A549 (cell line): ENCODE measurements at regions not wholly inside any gene's neighbourhood (a gene's known extent, or its start where the extent isn't known, plus 50 kb on each side); places are given as distances from the start of the nearest gene placed in this dataset.
A peak's percentile ranks its signal among the peaks of the same experiment; 100 is the strongest.

Experiments
- ATAC-seq, 2 experiments: fragments of 200-7000 bp in 1 of 2; fragments of >200 bp in 1 of 2; cut with Nextera tagmentation in 1 of 2; cut with Tn5 transposase in 1 of 2; 3 replicates each; pipeline versions ENCODE4 v1.8.0 to v1.9.1; 2018 to 2020; ENCODE audit warnings: mild to moderate bottlenecking in 1 of 2, moderate library complexity in 1 of 2
- CTCF ChIA-PET: fragments of 300-600 bp; sonication (Branson Sonifier 250); formaldehyde crosslinking; extraction: SDS; loops from one replicate; lab custom pipeline; 2021; ENCODE audit warnings: antibody characterized with exemption, inconsistent platforms; lab: Yijun Ruan, JAX
- POLR2A ChIA-PET: fragments of 350-600 bp; formaldehyde crosslinking; extraction: SDS; loops from one replicate; lab custom pipeline; 2021; ENCODE audit warnings: antibody characterized with exemption, inconsistent platforms; lab: Yijun Ruan, JAX
- DNase-seq, 2 experiments: peaks; one replicate each; pipeline versions ENCODE4 v3.0.0 to v3.0.0-alpha.2; 2011 to 2016; ENCODE audit warnings: low read depth in 1 of 2, low spot score in 1 of 2
- FAIRE-seq: peaks from 2 replicates; lab custom pipeline; 2011; peaks lifted over from hg19 to GRCh38; lab: Jason Lieb, UNC
- H3K27ac ChIP-seq, 2 experiments: fragments of >200 bp; sonication (Bioruptor Twin); formaldehyde crosslinking; 3 replicates each; pipeline ENCODE4 v1.5.1; 2016 to 2017
- H3K4me1 ChIP-seq: fragments of >200 bp; sonication (Bioruptor Twin); formaldehyde crosslinking; 3 replicates; pipeline ENCODE4 v1.6.1; 2016
- H3K4me2 ChIP-seq: fragments of >200 bp; sonication (Bioruptor Twin); formaldehyde crosslinking; 3 replicates; pipeline ENCODE4 v1.6.1; 2016
- H3K4me3 ChIP-seq: fragments of >200 bp; sonication (Bioruptor Twin); formaldehyde crosslinking; 3 replicates; pipeline ENCODE4 v1.5.1; 2016
- H3K9me3 ChIP-seq: fragments of >200 bp; sonication (Bioruptor Twin); formaldehyde crosslinking; 3 replicates; pipeline ENCODE4 v1.6.1; 2016
- BHLHE40 ChIP-seq: IDR thresholded peaks from 2 replicates; pipeline ENCODE4 v1.6.1; 2012; ENCODE audit warnings: low read depth, low read length, inconsistent platforms
- CBX2 ChIP-seq: fragments of 200-600 bp; sonication (generic); IDR thresholded peaks from 2 replicates; pipeline ENCODE4 v1.6.1; 2016; ENCODE audit warnings: low read depth, mild to moderate bottlenecking, borderline replicate concordance
- CHD2 ChIP-seq: fragments of 150-350 bp; IDR thresholded peaks from 2 replicates; pipeline ENCODE4 v1.6.1; 2014; ENCODE audit warnings: low read length; ENCODE audit not compliant: partially characterized antibody
- EHF ChIP-seq: fragments of 250-450 bp; sonication (Bioruptor Pico); IDR thresholded peaks from 2 replicates; pipeline ENCODE4 v1.5.0; 2020; ENCODE audit warnings: mild to moderate bottlenecking
- FOSL2 ChIP-seq, 2 experiments: fragments of 450-650 bp in 1 of 2; fragments of >200 bp in 1 of 2; sonication (Bioruptor Twin) in 1 of 2; formaldehyde crosslinking; IDR thresholded peaks; 2 replicates each; pipeline versions ENCODE4 v1.5.0 to v1.6.1; 2016 to 2020; ENCODE audit warnings: mild to moderate bottlenecking in 1 of 2, moderate library complexity in 1 of 2
- FOXS1 ChIP-seq: fragments of 250-450 bp; sonication (Bioruptor Pico); IDR thresholded peaks from 2 replicates; pipeline ENCODE4 v1.5.0; 2020; ENCODE audit warnings: mild to moderate bottlenecking, moderate library complexity
- HOXB13 ChIP-seq: fragments of 250-450 bp; sonication (Bioruptor Pico); IDR thresholded peaks from 2 replicates; pipeline ENCODE4 v1.5.0; 2020; ENCODE audit warnings: low read depth, mild to moderate bottlenecking, moderate library complexity
- HOXB5 ChIP-seq: fragments of 250-450 bp; sonication (Bioruptor Pico); IDR thresholded peaks from 2 replicates; pipeline ENCODE4 v1.5.0; 2020; ENCODE audit warnings: mild to moderate bottlenecking, moderate library complexity
- MAFK ChIP-seq: fragments of 450-650 bp; IDR thresholded peaks from 2 replicates; pipeline ENCODE4 v1.6.1; 2014; ENCODE audit not compliant: partially characterized antibody
- MAZ ChIP-seq: fragments of 150-350 bp; IDR thresholded peaks from 2 replicates; pipeline ENCODE4 v1.6.1; 2014; ENCODE audit warnings: antibody characterized with exemption, low read depth, low read length, borderline replicate concordance
- RAD21 ChIP-seq, 2 experiments: fragments of >200 bp in 1 of 2; sonication (Bioruptor Twin) in 1 of 2; formaldehyde crosslinking in 1 of 2; IDR thresholded peaks in 1 of 2; conservative IDR thresholded peaks in 1 of 2; 2 replicates in 1 of 2; 3 replicates in 1 of 2; pipeline ENCODE4 v1.6.1; 2012 to 2018; ENCODE audit warnings: inconsistent platforms in 1 of 2
- RARB ChIP-seq: fragments of 250-450 bp; sonication (Bioruptor Pico); IDR thresholded peaks from 2 replicates; pipeline ENCODE4 v1.8.0; 2021; ENCODE audit warnings: mild to moderate bottlenecking, moderate library complexity
- ZFP36 ChIP-seq: fragments of 450-650 bp; IDR thresholded peaks from 2 replicates; pipeline ENCODE4 v1.6.1; 2014; ENCODE audit warnings: borderline replicate concordance; ENCODE audit not compliant: partially characterized antibody
- WGBS: methylation state at CpG from one replicate; pipeline ENCODE4 v1.1.6; 2017; ENCODE audit errors: missing lambda C conversion rate; 5-methylcytosine and 5-hydroxymethylcytosine counted together
- TF ChIP-seq, protein P1 (sequence below): fragments of >200 bp; sonication (Bioruptor Twin); formaldehyde crosslinking; IDR thresholded peaks from 3 replicates; pipeline ENCODE4 v1.6.1; 2016
- TF ChIP-seq, protein P2 (sequence below): fragments of >200 bp; sonication (Bioruptor Twin); formaldehyde crosslinking; IDR thresholded peaks from 3 replicates; pipeline ENCODE4 v1.5.1; 2016
- TF ChIP-seq, protein P3 (sequence below): IDR thresholded peaks from 2 replicates; pipeline ENCODE4 v1.6.1; 2012

DNA sequence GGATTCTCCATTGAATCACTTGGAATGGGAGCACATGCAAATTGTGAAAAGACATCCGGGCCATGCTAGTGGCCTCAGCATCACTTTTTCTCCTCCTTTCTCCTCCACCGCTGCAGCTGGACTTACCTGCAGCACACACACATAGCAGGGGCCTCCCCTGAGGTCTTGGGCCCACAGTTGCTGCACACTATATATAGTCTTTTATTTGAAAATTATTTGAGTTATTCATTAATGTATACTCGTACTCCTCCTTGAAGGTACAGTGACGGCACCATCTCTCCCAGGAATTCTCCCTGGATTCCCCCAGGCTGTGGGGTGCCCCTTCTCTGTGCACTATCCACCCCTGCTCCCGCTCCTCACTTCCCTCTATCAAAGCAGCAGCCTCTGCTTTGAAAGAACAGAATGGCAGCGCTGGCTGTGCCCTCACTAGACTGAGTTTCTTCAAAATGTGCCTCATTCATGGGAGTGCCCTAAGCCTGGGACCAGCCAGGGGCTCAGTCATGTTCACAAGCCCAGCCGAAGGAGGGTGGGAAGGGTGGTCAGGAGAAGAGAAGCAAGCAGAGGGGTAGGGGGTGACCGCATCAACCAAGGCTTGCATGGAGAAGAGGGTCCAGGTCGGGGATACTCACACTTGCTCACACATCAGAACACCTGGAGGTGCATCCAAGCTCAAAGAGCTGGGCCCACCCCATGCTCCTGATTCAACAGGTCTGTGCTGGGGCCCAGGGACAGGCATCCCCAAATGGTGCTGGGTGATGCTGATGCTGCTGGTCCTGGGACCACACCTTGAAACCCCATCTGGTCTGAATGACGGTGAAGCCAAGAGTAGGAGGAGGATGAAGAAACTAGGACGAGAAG is 156.2 kb upstream of the ZMIZ1 start:
- CTCF ChIA-PET: no interaction called here
- ATAC-seq: no peak
- H3K4me2 ChIP-seq: no peak overlapping the region
- no peaks in the 10 kb centered on the region for H3K4me1 ChIP-seq
- no peak for DNase-seq
- no peak overlapping the region for H3K4me3 ChIP-seq
- no peak for FAIRE-seq
- no peak for TF ChIP-seq BHLHE40
- no peak for TF ChIP-seq HOXB5
- no peak for TF ChIP-seq HOXB13 (CRISPR knock-in tag)
- TF ChIP-seq, protein P1, sequence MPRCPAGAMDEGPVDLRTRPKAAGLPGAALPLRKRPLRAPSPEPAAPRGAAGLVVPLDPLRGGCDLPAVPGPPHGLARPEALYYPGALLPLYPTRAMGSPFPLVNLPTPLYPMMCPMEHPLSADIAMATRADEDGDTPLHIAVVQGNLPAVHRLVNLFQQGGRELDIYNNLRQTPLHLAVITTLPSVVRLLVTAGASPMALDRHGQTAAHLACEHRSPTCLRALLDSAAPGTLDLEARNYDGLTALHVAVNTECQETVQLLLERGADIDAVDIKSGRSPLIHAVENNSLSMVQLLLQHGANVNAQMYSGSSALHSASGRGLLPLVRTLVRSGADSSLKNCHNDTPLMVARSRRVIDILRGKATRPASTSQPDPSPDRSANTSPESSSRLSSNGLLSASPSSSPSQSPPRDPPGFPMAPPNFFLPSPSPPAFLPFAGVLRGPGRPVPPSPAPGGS: no peak
- TF ChIP-seq FOSL2 (IDR thresholded peaks at IDR 0.05): no peak
- no peak for TF ChIP-seq FOSL2 (CRISPR knock-in tag; IDR thresholded peaks at IDR 0.05)
- TF ChIP-seq ZFP36: no peak
- no peak for TF ChIP-seq EHF (CRISPR knock-in tag)
- TF ChIP-seq RAD21 (conservative IDR thresholded peaks at IDR 0.05 in 1 of 2, IDR thresholded peaks at IDR 0.05 in 1 of 2): no peak
- 60% methylated on average over 11 of the region's 11 CpGs for WGBS
- H3K27ac ChIP-seq: no peak overlapping the region
- POLR2A ChIA-PET: no interaction called here
- no peaks in the 10 kb centered on the region for H3K9me3 ChIP-seq

DNA sequence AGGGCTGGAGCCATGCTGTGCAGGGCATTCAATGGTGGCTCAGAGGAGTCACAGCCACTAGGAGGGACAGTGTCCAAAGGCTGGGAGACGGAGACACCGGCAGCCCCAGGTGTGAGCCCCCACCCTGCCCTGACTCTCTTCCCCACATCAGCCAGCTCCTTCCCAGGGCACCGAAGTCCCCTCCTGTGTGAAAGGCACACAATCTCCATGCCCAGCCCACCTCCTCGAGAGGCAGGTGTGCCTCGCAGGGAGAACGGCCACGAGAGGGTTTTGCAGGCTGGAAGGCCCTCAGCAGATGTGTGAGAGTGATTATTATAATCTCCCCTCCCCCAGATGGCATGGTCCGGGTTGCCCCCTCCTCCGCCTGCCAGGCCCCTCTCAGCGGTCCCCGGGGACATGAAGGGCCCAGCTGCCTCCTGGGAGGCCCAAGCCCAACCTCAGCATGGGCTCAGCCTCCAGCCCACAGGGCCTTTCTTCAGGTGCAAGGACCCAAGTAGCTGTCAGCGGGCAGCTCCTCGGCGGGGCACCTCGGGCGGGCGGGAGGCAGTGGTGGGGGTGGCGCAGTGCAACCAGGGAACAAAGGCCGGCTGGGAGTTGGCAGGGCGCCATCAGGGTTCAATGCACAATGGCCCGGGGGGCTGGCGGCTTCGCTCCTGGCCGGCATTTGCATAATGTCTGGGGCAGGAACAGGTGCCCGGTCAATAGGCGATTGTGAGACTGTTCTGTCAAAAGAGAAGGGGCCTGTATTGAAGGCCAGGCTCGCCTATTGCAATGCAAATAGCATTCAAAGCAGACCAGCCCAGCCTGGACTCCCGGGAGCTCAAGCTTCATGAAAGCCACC is 155.3 kb upstream of the ZMIZ1 start:
- ChIA-PET POLR2A (no interaction called here), CTCF (interaction anchor here (1.3 kb wide), 1 partner anchor 20 kb away, joined by 3 read pairs; no protein-coding TSS in a partner anchor)
- H3K9me3 ChIP-seq: no peaks in the 10 kb centered on the region
- ATAC-seq (no peak), DNase-seq (no peak), FAIRE-seq (no peak)
- TF ChIP-seq RARB (CRISPR knock-in tag) (no peak), CBX2 (no peak), FOXS1 (CRISPR knock-in tag) (no peak), MAZ (no peak), MAFK (no peak)
- TF ChIP-seq, protein P2, sequence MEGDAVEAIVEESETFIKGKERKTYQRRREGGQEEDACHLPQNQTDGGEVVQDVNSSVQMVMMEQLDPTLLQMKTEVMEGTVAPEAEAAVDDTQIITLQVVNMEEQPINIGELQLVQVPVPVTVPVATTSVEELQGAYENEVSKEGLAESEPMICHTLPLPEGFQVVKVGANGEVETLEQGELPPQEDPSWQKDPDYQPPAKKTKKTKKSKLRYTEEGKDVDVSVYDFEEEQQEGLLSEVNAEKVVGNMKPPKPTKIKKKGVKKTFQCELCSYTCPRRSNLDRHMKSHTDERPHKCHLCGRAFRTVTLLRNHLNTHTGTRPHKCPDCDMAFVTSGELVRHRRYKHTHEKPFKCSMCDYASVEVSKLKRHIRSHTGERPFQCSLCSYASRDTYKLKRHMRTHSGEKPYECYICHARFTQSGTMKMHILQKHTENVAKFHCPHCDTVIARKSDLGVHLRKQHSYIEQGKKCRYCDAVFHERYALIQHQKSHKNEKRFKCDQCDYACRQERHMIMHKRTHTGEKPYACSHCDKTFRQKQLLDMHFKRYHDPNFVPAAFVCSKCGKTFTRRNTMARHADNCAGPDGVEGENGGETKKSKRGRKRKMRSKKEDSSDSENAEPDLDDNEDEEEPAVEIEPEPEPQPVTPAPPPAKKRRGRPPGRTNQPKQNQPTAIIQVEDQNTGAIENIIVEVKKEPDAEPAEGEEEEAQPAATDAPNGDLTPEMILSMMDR: no peak
- TF ChIP-seq, protein P3, sequence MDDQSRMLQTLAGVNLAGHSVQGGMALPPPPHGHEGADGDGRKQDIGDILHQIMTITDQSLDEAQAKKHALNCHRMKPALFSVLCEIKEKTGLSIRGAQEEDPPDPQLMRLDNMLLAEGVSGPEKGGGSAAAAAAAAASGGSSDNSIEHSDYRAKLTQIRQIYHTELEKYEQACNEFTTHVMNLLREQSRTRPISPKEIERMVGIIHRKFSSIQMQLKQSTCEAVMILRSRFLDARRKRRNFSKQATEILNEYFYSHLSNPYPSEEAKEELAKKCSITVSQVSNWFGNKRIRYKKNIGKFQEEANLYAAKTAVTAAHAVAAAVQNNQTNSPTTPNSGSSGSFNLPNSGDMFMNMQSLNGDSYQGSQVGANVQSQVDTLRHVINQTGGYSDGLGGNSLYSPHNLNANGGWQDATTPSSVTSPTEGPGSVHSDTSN: no peak
- no peak overlapping the region for H3K27ac ChIP-seq
- no peaks in the 10 kb centered on the region for H3K4me1 ChIP-seq
- WGBS: 91% methylated on average over 20 of the region's 28 CpGs
- no peak overlapping the region for H3K4me2 ChIP-seq
- H3K4me3 ChIP-seq: no peak overlapping the region

DNA sequence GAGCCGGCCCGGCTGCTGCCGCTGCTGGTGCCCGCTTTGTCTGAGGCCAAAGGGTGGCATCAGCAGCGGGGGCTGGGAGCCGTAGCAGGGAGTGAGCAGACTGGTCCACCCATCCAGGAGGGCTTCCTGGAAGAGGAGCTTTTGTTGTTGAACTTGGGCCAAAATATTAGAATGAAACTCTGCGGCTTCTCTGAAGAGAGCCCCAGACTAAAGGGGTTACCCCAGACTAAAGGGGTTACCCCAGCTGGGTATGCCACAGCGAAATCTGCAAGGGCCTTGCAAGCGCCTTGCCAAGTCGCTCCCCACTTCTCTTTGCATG is 154.7 kb upstream of the ZMIZ1 start:
- no peak for ATAC-seq
- Histone ChIP-seq H3K9me3 (no peaks in the 10 kb centered on the region), H3K4me2 (no peak overlapping the region), H3K4me3 (no peak overlapping the region), H3K27ac (no peak overlapping the region), H3K4me1 (no peaks in the 10 kb centered on the region)
- FAIRE-seq: no peak
- ChIA-PET POLR2A (no interaction called here), CTCF (interaction anchor here (1.3 kb wide), 1 partner anchor 20 kb away, joined by 3 read pairs; no protein-coding TSS in a partner anchor)
- DNase-seq: no peak
- TF ChIP-seq CHD2: no peak
- TF ChIP-seq ZFP36: peak; percentile 30
- 85% methylated on average over 5 of the region's 10 CpGs for WGBS
